Stimulated activated CD8-positive, alpha-beta memory T cell treated with anti-CD3 and anti-CD28 coated beads, Interleukin-4, amount 100 ng/mL, for 48 hours (primary cell): ENCODE measurements at regions not wholly inside any gene's neighbourhood (a gene's known extent, or its start where the extent isn't known, plus 50 kb on each side); places are given as distances from the start of the nearest gene placed in this dataset.
A peak's percentile ranks its signal among the peaks of the same experiment; 100 is the strongest.
"Not testable (repeated sequence)": the region's sequence is repeated elsewhere in the genome, so short reads cannot be mapped to it uniquely, and the experiment has no call there.

Experiments used
- DNase-seq: peaks from one replicate; pipeline ENCODE4 v3.0.0-alpha.2; 2020

- DNase-seq: no peak
Observed at GRCh38 chrX:63285375-63285774, 65.8 kb downstream of the SPIN4 start.

- DNase-seq: no peak
Observed at GRCh38 chrX:63284659-63285058, 66.5 kb downstream of the SPIN4 start.

- DNase-seq: no peak
Observed at GRCh38 chrX:63283348-63283747, 67.8 kb downstream of the SPIN4 start.

GRCh38 chrX:63282828-63283227, 68.3 kb downstream of the SPIN4 start:
- DNase-seq: no peak

- no peak for DNase-seq
Observed at GRCh38 chrX:63282077-63282476, 69.1 kb downstream of the SPIN4 start.

- DNase-seq: no peak
Observed at GRCh38 chrX:63281465-63281864, 69.7 kb downstream of the SPIN4 start.

GRCh38 chrX:63277394-63277793, 73.7 kb downstream of the SPIN4 start:
- not testable (repeated sequence) for DNase-seq

GRCh38 chrX:63275127-63275526, 76.0 kb downstream of the SPIN4 start:
- DNase-seq: peak; percentile 39

- no peak for DNase-seq
Observed at GRCh38 chrX:63270873-63271272, 80.3 kb downstream of the SPIN4 start.

- DNase-seq: no peak
Observed at GRCh38 chrX:63258144-63258543, 93.0 kb downstream of the SPIN4 start.

- peak; percentile 23 for DNase-seq
Observed at GRCh38 chrX:63250253-63250868, 100.8 kb downstream of the SPIN4 start.

- DNase-seq: not testable (repeated sequence)
Observed at GRCh38 chrX:63242689-63243088, 108.4 kb downstream of the SPIN4 start.

GRCh38 chrX:63235963-63236362, 115.2 kb downstream of the SPIN4 start:
- DNase-seq: not testable (repeated sequence)

- not testable (repeated sequence) for DNase-seq
Observed at GRCh38 chrX:63233013-63233412, 118.1 kb downstream of the SPIN4 start.

- not testable (repeated sequence) for DNase-seq
Observed at GRCh38 chrX:63218202-63218601, 132.9 kb downstream of the SPIN4 start.

GRCh38 chrX:63217549-63217948, 133.6 kb downstream of the SPIN4 start:
- not testable (repeated sequence) for DNase-seq

GRCh38 chrX:63209645-63210044, 141.5 kb downstream of the SPIN4 start:
- not testable (repeated sequence) for DNase-seq

- DNase-seq: not testable (repeated sequence)
Observed at GRCh38 chrX:63209128-63209527, 142.0 kb downstream of the SPIN4 start.

- not testable (repeated sequence) for DNase-seq
Observed at GRCh38 chrX:63204266-63205074, 146.7 kb downstream of the SPIN4 start.

GRCh38 chrX:63201987-63202386, 149.1 kb downstream of the SPIN4 start:
- DNase-seq: not testable (repeated sequence)

GRCh38 chrX:63198693-63199092, 152.4 kb downstream of the SPIN4 start:
- DNase-seq: not testable (repeated sequence)

- DNase-seq: not testable (repeated sequence)
Observed at GRCh38 chrX:63192366-63193041, 158.6 kb downstream of the SPIN4 start.

- DNase-seq: no peak
Observed at GRCh38 chrX:63186137-63186536, 165.0 kb downstream of the SPIN4 start.

GRCh38 chrX:63179852-63180251, 171.3 kb downstream of the SPIN4 start:
- not testable (repeated sequence) for DNase-seq
